ENCODE measurements at regions not wholly inside any gene's neighbourhood (a gene's known extent, or its start where the extent isn't known, plus 50 kb on each side); places are given as distances from the start of the nearest gene placed in this dataset.

GRCh38 chr6:153580776-153581175, 449.7 kb upstream of the RGS17 start:
- TF ChIP-seq CTCF (conservative IDR thresholded peaks at IDR 0.05; ENCODE audit: low read depth, low read length) (no peak), MAFK (IDR thresholded peaks at IDR 0.05; ENCODE audit: low read depth, low read length) (no peak), SMC3 (IDR thresholded peaks at IDR 0.05; ENCODE audit: low read depth, low read length) (no peak), USF2 (IDR thresholded peaks at IDR 0.05; ENCODE audit: low read depth, low read length) (no peak), MXI1 (IDR thresholded peaks at IDR 0.05; ENCODE audit: borderline replicate concordance, low read depth, low read length) (no peak), POLR2A (IDR thresholded peaks at IDR 0.05; ENCODE audit: low read depth, low read length) (no peak)
